C4-2B (cell line): ENCODE measurements at regions not wholly inside any gene's neighbourhood (a gene's known extent, or its start where the extent isn't known, plus 50 kb on each side); places are given as distances from the start of the nearest gene placed in this dataset.

Source experiments
- ZFX ChIP-seq: fragments of 450-650 bp; IDR thresholded peaks from 2 replicates; pipeline ENCODE4 v1.6.1; 2017
- TF ChIP-seq, protein P1 (sequence below): fragments of 450-650 bp; conservative IDR thresholded peaks from 2 replicates; pipeline ENCODE4 v1.5.1; 2017; ENCODE audit warnings: mild to moderate bottlenecking

DNA sequence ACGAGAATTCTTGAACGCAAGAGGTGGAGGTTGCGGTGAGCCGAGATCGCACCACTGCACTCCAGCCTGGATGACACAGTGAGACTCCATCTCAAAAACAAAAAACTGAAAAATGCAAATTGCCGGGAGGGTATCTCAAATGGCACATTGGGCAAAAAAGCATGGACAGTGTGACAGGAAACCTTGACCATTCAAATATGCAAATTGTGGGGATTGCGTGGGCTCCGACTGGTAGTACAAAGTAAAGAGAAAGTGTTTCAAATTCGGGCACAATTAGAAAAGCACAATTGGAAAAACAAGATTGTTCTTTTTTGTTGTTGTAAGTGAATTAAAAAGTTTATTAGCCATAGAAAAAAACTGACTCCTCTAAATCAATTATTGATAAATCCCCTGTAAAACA is 56.7 kb upstream of the NUP160 start:
- TF ChIP-seq, protein P1, sequence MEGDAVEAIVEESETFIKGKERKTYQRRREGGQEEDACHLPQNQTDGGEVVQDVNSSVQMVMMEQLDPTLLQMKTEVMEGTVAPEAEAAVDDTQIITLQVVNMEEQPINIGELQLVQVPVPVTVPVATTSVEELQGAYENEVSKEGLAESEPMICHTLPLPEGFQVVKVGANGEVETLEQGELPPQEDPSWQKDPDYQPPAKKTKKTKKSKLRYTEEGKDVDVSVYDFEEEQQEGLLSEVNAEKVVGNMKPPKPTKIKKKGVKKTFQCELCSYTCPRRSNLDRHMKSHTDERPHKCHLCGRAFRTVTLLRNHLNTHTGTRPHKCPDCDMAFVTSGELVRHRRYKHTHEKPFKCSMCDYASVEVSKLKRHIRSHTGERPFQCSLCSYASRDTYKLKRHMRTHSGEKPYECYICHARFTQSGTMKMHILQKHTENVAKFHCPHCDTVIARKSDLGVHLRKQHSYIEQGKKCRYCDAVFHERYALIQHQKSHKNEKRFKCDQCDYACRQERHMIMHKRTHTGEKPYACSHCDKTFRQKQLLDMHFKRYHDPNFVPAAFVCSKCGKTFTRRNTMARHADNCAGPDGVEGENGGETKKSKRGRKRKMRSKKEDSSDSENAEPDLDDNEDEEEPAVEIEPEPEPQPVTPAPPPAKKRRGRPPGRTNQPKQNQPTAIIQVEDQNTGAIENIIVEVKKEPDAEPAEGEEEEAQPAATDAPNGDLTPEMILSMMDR, result no peak
- no peak for TF ChIP-seq ZFX
